ENCODE measurements at regions not wholly inside any gene's neighbourhood (a gene's known extent, or its start where the extent isn't known, plus 50 kb on each side); places are given as distances from the start of the nearest gene placed in this dataset.

DNA sequence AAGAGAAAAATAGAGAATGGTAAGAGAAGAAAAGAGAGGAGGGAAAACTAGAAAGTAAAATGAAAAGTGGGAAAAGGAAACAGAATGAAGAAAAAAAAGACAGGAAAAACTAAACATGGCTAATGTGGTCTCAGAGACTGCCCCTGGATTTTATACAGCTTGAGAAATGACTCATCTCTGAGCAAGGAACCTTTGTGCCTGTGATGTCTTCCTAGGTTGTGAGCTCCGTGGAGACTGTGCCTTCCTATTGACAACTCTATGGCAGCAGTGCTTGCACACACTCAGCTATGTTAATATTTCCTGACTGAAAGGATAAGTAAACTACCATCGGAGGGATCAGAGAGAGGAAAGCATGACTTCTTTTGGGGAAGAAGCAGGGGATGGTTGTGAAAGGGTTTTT is 203.8 kb downstream of the RDH14 start (continued):
- TF ChIP-seq, protein P1, sequence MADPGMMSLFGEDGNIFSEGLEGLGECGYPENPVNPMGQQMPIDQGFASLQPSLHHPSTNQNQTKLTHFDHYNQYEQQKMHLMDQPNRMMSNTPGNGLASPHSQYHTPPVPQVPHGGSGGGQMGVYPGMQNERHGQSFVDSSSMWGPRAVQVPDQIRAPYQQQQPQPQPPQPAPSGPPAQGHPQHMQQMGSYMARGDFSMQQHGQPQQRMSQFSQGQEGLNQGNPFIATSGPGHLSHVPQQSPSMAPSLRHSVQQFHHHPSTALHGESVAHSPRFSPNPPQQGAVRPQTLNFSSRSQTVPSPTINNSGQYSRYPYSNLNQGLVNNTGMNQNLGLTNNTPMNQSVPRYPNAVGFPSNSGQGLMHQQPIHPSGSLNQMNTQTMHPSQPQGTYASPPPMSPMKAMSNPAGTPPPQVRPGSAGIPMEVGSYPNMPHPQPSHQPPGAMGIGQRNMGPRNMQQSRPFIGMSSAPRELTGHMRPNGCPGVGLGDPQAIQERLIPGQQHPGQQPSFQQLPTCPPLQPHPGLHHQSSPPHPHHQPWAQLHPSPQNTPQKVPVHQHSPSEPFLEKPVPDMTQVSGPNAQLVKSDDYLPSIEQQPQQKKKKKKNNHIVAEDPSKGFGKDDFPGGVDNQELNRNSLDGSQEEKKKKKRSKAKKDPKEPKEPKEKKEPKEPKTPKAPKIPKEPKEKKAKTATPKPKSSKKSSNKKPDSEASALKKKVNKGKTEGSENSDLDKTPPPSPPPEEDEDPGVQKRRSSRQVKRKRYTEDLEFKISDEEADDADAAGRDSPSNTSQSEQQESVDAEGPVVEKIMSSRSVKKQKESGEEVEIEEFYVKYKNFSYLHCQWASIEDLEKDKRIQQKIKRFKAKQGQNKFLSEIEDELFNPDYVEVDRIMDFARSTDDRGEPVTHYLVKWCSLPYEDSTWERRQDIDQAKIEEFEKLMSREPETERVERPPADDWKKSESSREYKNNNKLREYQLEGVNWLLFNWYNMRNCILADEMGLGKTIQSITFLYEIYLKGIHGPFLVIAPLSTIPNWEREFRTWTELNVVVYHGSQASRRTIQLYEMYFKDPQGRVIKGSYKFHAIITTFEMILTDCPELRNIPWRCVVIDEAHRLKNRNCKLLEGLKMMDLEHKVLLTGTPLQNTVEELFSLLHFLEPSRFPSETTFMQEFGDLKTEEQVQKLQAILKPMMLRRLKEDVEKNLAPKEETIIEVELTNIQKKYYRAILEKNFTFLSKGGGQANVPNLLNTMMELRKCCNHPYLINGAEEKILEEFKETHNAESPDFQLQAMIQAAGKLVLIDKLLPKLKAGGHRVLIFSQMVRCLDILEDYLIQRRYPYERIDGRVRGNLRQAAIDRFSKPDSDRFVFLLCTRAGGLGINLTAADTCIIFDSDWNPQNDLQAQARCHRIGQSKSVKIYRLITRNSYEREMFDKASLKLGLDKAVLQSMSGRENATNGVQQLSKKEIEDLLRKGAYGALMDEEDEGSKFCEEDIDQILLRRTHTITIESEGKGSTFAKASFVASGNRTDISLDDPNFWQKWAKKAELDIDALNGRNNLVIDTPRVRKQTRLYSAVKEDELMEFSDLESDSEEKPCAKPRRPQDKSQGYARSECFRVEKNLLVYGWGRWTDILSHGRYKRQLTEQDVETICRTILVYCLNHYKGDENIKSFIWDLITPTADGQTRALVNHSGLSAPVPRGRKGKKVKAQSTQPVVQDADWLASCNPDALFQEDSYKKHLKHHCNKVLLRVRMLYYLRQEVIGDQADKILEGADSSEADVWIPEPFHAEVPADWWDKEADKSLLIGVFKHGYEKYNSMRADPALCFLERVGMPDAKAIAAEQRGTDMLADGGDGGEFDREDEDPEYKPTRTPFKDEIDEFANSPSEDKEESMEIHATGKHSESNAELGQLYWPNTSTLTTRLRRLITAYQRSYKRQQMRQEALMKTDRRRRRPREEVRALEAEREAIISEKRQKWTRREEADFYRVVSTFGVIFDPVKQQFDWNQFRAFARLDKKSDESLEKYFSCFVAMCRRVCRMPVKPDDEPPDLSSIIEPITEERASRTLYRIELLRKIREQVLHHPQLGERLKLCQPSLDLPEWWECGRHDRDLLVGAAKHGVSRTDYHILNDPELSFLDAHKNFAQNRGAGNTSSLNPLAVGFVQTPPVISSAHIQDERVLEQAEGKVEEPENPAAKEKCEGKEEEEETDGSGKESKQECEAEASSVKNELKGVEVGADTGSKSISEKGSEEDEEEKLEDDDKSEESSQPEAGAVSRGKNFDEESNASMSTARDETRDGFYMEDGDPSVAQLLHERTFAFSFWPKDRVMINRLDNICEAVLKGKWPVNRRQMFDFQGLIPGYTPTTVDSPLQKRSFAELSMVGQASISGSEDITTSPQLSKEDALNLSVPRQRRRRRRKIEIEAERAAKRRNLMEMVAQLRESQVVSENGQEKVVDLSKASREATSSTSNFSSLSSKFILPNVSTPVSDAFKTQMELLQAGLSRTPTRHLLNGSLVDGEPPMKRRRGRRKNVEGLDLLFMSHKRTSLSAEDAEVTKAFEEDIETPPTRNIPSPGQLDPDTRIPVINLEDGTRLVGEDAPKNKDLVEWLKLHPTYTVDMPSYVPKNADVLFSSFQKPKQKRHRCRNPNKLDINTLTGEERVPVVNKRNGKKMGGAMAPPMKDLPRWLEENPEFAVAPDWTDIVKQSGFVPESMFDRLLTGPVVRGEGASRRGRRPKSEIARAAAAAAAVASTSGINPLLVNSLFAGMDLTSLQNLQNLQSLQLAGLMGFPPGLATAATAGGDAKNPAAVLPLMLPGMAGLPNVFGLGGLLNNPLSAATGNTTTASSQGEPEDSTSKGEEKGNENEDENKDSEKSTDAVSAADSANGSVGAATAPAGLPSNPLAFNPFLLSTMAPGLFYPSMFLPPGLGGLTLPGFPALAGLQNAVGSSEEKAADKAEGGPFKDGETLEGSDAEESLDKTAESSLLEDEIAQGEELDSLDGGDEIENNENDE (IDR thresholded peaks at IDR 0.05; ENCODE audit: insufficient replicate concordance, low read length) = no peak
- TF ChIP-seq ZNF274 (IDR thresholded peaks at IDR 0.05; ENCODE audit: borderline replicate concordance, extremely low read depth, low read length) (no peak), SIN3A (conservative IDR thresholded peaks at IDR 0.05 in 1 of 2, IDR thresholded peaks at IDR 0.05 in 1 of 2; ENCODE audit: low read depth in 1 of 2, low read length in 2 of 2) (no peak), TBP (IDR thresholded peaks at IDR 0.05; ENCODE audit: low read depth, low read length) (no peak)
